Kidney epithelial cell (primary cell): ENCODE measurements at regions not wholly inside any gene's neighbourhood (a gene's known extent, or its start where the extent isn't known, plus 50 kb on each side); places are given as distances from the start of the nearest gene placed in this dataset.

Source experiments
- DNase-seq: peaks from one replicate; pipeline ENCODE4 v3.0.0-alpha.2; 2010; ENCODE audit warnings: low read depth
- H3K27me3 ChIP-seq: 2 replicates; pipeline ENCODE4 v1.6.0; 2011; ENCODE audit warnings: low read length; ENCODE audit not compliant: control insufficient read depth, insufficient read depth
- H3K36me3 ChIP-seq: 2 replicates; pipeline ENCODE4 v1.5.1; 2011; ENCODE audit warnings: low read length; ENCODE audit not compliant: control insufficient read depth, insufficient read depth
- H3K4me3 ChIP-seq: 2 replicates; pipeline ENCODE4 v1.5.1; 2011; ENCODE audit warnings: low read depth, mild to moderate bottlenecking, control low read depth, low read length
- TF ChIP-seq, protein P1 (sequence below): IDR thresholded peaks from 2 replicates; pipeline ENCODE4 v1.5.1; 2011; ENCODE audit warnings: mild to moderate bottlenecking, moderate library complexity, low read length, control low read depth, inconsistent platforms; ENCODE audit not compliant: insufficient read depth, poor library complexity, severe bottlenecking

- Histone ChIP-seq H3K36me3 (no peaks in the 10 kb centered on the region), H3K4me3 (no peak overlapping the region), H3K27me3 (no peaks in the 10 kb centered on the region)
- DNase-seq, result no peak
- TF ChIP-seq, protein P1, sequence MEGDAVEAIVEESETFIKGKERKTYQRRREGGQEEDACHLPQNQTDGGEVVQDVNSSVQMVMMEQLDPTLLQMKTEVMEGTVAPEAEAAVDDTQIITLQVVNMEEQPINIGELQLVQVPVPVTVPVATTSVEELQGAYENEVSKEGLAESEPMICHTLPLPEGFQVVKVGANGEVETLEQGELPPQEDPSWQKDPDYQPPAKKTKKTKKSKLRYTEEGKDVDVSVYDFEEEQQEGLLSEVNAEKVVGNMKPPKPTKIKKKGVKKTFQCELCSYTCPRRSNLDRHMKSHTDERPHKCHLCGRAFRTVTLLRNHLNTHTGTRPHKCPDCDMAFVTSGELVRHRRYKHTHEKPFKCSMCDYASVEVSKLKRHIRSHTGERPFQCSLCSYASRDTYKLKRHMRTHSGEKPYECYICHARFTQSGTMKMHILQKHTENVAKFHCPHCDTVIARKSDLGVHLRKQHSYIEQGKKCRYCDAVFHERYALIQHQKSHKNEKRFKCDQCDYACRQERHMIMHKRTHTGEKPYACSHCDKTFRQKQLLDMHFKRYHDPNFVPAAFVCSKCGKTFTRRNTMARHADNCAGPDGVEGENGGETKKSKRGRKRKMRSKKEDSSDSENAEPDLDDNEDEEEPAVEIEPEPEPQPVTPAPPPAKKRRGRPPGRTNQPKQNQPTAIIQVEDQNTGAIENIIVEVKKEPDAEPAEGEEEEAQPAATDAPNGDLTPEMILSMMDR, result no peak
Observed at GRCh38 chr1:4113897-4114296, 213.8 kb upstream of the C1orf174 start.

DNA sequence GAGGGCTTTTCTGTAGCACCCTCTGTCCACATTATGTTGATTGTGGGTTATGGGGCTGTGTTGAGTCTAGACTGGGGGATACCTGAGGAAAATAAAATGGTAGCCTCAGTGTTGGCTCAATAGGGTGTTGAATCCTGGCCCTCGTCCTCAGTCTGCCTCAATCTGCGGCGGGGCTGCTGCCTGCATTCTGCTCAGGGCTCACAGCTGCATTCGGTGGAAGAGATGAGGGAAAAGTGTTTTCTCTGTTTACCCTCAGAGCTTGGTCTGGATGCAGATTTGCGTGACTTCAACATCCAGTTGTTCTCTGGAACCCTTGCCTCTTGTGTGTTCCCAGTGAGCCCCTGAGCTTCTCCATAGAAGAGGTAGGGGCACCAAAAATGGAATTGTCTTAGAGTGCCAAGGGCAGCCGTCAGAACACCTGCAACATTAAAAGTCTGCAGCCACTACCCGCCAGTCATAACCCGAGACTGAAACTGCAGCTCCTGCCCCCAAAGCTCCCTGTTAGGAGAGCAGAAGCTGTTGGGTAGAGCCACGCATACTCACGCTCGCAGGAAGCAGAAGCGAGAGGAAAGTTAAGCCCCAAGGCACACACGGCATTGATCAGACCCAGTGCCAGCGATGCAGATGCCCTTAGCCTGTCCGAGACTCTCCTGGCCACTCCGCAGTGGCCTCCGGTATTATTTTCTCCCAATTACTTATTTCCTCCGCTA, 215.3 kb upstream of the C1orf174 start:
- no peak for DNase-seq
- no peaks in the 10 kb centered on the region for H3K27me3 ChIP-seq
- TF ChIP-seq, protein P1, result no peak
- H3K36me3 ChIP-seq, result no peaks in the 10 kb centered on the region
- no peak overlapping the region for H3K4me3 ChIP-seq

DNA sequence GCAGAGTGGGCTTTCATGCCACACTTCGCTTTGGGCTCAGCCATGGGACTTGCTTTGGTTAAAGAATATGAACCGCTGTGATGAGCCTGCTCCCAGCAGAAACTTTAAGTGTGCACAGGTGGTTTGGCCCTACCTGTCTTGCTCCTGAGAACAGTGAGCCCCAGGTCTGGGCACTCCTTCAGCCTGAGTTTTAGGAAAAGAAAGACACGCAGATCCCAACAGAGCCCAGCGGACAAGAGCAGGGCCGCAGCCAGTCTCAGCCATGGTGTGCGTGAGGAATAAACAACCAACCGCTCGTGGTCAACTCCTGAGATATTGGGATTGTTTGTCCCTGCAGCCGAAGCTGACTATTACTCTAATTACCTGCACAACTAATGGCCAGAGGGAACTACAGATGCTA, 217.1 kb upstream of the C1orf174 start:
- Histone ChIP-seq H3K36me3 (no peaks in the 10 kb centered on the region), H3K27me3 (no peaks in the 10 kb centered on the region), H3K4me3 (no peak overlapping the region)
- no peak for DNase-seq
- TF ChIP-seq, protein P1, result no peak

DNA sequence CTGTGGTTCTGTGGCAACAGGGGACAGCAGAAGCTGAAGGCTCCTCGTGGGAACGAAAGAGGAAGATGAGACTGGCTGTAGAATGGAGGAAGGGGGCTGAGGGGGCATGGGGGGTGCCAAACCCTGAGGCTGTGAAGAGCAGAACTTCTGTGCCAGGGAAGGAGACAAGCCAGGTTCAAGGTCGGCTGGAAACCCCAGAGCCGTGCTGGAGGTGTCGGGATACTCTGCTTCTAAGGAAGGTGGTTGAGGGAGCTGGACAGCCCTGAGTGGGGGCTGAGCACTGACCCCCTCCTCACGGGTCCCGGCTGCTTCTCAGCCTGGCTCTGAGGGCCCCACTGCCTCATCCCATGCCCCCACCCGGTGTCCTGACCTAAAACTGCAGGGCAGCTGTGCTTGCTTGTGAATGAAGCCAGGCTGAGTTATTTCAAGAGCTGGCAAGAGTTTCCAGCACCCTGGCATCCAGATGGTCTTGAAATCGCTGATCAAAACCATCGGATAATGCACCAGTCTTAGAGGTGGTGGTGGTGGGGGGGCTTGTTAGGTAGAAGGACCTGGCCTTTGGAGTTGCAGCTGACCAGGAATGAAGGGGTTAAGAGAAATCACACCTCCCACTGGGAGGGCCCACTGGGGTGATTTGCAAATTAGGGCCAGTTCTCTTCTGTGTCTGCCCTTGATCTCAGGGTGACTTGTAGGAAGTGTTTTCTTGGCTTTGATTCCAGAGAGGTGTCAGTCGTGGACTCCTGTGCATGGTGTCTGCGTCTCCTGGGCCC, 218.9 kb upstream of the C1orf174 start:
- DNase-seq, result no peak
- Histone ChIP-seq H3K27me3 (no peaks in the 10 kb centered on the region), H3K36me3 (no peaks in the 10 kb centered on the region), H3K4me3 (no peak overlapping the region)
- TF ChIP-seq, protein P1, result no peak

DNA sequence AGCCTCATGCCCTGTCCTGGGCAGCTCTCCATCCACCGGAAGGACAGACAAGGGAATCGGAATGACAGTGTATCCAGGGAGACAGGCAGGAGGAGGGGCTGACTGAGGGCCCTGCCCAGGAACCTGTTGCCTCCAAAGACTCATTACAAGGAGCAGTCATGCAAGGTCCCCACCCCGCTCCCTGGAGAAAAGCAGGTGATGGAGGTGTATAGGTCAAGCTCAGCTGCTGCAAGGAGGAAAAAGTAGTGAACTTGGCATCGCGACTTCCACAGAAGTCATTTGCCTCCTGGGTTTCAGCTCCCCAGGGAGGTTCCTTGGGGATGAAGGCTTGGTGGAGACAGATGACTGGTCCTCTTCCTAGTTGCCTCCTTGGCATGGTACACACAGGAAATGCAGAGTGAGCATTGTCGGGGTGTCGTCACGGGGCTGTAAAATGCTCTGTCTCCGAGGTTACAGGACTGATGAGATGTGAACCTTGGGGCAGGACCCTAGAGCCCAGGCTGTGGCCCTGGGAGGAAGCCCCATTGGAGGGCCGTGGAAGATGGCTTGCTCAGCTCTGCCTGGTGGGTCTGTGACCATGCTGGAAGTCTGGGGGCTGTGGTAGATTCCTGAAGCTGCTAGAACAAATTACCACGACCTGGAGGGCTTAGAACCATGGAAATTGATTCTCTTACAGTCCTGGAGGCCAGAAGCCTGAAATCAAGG, 219.6 kb upstream of the C1orf174 start:
- no peak for DNase-seq
- H3K27me3 ChIP-seq, result no peaks in the 10 kb centered on the region
- no peak overlapping the region for H3K4me3 ChIP-seq
- TF ChIP-seq, protein P1, result no peak
- H3K36me3 ChIP-seq, result no peaks in the 10 kb centered on the region
